Spleen (tissue), 7 donors: ENCODE measurements at regions not wholly inside any gene's neighbourhood (a gene's known extent, or its start where the extent isn't known, plus 50 kb on each side); places are given as distances from the start of the nearest gene placed in this dataset.

Experiments used
- POLR2A ChIP-seq, 3 donors: fragments of 450-650 bp; IDR thresholded peaks; one replicate each; pipeline ENCODE4 v1.5.1; 2017; ENCODE audit warnings: antibody characterized with exemption in 3 of 3, mild to moderate bottlenecking in 1 of 3
- TF ChIP-seq, protein P1 (sequence below), 11 experiments: fragments of 200-600 bp in 7 of 11; fragments of 450-650 bp in 4 of 11; sonication (generic) in 4 of 11; IDR thresholded peaks in 8 of 11; conservative IDR thresholded peaks in 3 of 11; 1 replicate in 7 of 11; 2 replicates in 4 of 11; pipeline versions ENCODE4 v1.4.0 to v1.8.0; 2016 to 2021; ENCODE audit warnings: antibody characterized with exemption in 11 of 11, inconsistent platforms in 4 of 11, mild to moderate bottlenecking in 1 of 11
- donor health status: DM: no; HTN: no; CAD: no; lungs with moderate emphysema.
- donor health status: DM: no; HTN: no; CAD: no.
- donor health status: DM: no; HTN: no; CAD: no.

DNA sequence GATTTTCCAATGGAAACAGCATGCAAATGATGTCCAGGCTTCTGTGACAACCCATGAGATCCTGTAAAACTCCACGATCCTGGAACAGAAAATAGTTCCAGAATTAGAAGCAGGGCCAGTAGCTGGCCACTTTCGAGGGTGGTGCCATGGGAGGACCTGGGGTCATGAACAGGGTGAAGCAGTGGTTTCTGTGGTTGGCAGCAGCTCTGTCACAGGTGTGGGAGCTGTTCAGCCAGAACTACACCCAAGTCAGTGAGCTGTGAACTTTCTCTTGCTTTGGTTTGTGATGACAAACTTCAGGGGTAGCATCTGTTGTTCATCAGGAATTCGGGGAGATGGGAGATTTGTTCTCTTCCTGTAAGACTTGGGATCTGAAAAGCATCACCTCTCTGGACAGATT, 314.4 kb upstream of the NT5C1B start:
- TF ChIP-seq, protein P1, sequence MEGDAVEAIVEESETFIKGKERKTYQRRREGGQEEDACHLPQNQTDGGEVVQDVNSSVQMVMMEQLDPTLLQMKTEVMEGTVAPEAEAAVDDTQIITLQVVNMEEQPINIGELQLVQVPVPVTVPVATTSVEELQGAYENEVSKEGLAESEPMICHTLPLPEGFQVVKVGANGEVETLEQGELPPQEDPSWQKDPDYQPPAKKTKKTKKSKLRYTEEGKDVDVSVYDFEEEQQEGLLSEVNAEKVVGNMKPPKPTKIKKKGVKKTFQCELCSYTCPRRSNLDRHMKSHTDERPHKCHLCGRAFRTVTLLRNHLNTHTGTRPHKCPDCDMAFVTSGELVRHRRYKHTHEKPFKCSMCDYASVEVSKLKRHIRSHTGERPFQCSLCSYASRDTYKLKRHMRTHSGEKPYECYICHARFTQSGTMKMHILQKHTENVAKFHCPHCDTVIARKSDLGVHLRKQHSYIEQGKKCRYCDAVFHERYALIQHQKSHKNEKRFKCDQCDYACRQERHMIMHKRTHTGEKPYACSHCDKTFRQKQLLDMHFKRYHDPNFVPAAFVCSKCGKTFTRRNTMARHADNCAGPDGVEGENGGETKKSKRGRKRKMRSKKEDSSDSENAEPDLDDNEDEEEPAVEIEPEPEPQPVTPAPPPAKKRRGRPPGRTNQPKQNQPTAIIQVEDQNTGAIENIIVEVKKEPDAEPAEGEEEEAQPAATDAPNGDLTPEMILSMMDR (IDR thresholded peaks at IDR 0.05 in 8 of 11, conservative IDR thresholded peaks at IDR 0.05 in 3 of 11) = no peak
- no peak for TF ChIP-seq POLR2A (IDR thresholded peaks at IDR 0.05)
